IPS DF 4.7 (cell line): ENCODE measurements at regions not wholly inside any gene's neighbourhood (a gene's known extent, or its start where the extent isn't known, plus 50 kb on each side); places are given as distances from the start of the nearest gene placed in this dataset.

ENCODE experiments used
- DNase-seq: peaks from one replicate; pipeline ENCODE4 v3.0.0-alpha.2; 2013; ENCODE audit warnings: low spot score; ENCODE audit errors: extremely low read depth

DNA sequence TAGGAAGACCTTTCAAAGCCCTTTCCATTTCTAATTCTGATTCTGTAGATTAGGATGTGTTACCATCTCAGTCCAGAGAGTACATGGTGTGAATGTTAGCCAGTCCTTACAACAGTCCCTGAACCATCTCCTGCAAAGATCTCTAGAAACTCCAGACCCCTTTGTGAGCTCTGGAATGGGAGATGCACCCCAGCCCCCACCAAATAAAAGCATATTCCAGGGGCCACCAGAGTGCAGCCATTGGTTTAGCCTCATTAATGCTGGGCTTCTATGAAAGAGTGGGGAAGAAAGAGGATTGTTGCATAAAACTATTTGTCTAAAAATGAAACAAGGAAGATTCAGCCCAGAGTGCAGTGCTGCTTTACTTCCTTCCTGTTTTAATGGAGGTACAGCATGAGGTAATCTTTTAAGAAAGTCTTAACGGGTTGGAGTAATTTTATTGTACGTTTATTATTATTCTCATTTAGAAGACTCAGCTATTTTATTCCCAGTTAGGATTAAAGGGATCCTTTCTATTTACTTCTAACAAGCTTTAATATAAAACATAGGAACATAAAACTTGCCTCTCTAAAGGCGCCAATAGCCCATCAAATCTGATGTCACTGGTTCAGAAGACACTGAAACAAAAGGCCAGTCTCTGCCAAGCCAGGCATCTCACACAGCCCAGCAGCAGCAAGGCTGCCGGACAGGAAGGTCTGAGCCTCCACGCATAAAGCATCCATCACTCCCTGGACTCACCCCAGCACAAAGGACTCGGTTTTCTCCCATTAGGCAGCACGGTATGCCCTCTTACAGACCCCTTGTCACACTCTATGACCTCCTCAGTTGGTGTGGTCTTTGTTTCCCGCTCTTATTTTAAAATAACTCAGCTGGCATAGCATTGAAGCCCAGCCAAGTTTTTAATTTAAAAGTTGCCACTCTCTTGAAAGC, 203.9 kb upstream of the BLID start:
- DNase-seq, result no peak

DNA sequence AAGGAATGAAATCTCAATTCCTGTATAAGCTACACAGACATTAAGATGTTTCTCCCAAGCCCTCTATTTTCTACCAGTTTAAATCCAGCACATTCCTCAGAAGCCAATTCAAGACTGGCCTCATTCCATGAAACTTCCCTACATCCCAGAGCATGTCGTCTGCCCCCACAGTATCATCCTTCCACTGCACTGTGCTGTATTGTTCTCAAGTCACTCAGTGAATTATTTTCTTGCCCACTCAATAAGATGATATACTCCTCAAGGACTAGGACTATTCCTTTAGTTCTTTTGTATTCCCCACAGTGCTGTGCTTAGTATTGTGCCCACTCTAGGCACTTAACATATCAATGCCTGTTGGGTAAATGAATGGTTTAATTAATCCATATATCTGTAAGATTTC, 203.1 kb upstream of the BLID start:
- no peak for DNase-seq

- no peak for DNase-seq
These were observed 201.3 kb upstream of the BLID start for GRCh38 chr11:122317305-122317704.

GRCh38 chr11:122313581-122313980, 197.6 kb upstream of the BLID start:
- DNase-seq, result no peak

- no peak for DNase-seq
These were observed 195.3 kb upstream of the BLID start for GRCh38 chr11:122311216-122311755.

- no peak for DNase-seq
These were observed 194.8 kb upstream of the BLID start for GRCh38 chr11:122310766-122311165.

DNA sequence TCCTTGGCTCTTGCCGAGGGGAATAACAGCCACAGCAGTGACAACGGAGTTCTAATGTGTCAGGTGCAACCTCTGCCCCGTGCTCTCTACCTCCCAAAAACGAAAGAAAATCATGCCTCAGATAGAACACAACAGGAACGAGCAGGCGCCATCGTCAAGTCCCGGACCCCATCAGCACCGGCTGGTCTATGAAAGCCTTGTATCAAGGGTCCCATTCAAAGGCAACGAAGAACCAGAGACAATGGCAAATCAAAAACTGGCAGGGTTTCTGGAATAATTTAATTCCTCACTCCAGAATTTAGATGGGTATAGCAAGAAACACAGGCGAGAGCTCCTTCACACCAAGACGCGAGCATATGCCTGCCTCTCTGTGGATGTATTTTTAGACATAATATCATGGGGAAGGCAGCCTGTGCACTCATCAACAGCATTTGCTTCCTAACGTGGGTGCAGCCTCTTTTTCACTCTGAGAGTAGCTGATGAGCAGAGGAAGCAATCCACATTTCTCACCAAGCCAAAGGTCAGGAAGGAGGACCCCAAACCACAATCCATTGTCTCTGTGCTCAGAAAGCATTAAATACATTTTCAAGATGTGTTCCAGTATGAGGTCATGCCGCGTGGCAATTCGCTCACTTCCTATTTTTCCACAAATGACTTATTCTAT, 193.4 kb upstream of the BLID start:
- no peak for DNase-seq

DNA sequence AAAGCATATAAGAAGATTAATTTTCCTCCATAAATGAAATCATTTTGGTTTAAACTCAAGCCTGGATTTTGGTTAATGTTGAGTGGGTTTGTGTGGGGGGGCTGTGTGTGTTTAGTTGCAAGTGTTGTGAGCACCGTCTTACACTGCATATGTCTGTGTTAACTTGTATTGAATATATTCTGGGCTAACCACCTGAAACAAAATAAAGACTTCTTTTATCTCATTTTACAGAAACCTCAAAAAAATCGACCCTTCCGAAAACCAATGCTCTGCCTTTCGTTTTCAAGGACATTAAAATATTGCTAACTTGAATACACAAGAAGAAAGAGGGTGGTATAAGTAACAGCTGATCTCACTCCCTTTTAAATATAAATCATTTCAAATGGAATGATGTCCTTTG, 192.2 kb upstream of the BLID start:
- DNase-seq, result no peak

DNA sequence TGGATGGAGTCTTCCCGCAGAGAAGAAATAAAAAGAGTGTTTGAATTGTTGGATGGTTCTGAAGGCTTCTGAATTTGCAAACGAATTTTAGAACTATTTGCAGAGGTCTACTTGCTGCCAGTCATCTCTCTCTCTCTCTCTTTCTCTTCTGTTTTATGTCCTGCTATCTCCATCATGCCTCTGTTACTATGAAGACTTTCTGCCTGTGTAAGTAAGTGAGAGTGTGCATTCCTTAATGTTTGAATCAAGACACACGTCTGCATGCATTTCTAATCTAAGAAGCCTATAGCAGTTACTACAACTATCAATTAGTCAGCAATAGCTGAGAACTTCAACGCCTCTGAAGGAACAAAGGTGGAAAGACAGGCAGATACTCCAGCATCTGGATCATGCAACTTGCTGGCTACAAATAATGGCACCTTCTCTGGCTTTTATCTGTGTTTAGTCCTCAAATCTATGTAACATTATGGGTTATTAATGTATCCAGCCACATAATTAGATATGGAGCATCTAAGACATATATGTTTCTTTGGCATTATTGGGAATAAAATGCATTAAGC, 191.5 kb upstream of the BLID start:
- DNase-seq, result no peak

GRCh38 chr11:122306831-122307391, 190.9 kb upstream of the BLID start:
- peak; percentile 60 for DNase-seq

- DNase-seq, result no peak
These were observed 189.7 kb upstream of the BLID start for GRCh38 chr11:122305426-122306320.

- no peak for DNase-seq
These were observed 189.0 kb upstream of the BLID start for GRCh38 chr11:122304973-122305372.

GRCh38 chr11:122304306-122304705, 188.3 kb upstream of the BLID start:
- no peak for DNase-seq

DNA sequence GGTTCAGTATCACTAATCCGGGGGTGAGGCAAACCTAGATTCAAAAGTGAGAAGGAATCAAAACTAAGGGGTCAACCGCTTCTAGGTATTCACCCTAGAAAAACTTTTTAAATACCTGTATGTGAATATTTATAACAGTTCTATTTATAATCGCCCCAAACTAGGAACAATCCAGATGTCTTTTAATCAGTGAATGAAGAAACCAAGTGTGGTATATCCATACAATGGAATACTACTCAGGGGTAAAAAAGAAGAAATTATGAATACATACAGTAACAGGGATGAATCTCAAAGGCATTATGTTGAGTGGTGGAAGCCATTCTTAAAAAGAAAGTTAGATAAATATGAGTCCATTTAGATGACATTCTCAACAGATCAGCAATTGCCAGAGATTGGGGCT, 178.0 kb upstream of the BLID start:
- no peak for DNase-seq

GRCh38 chr11:122293296-122294023, 177.4 kb upstream of the BLID start:
- no peak for DNase-seq

DNA sequence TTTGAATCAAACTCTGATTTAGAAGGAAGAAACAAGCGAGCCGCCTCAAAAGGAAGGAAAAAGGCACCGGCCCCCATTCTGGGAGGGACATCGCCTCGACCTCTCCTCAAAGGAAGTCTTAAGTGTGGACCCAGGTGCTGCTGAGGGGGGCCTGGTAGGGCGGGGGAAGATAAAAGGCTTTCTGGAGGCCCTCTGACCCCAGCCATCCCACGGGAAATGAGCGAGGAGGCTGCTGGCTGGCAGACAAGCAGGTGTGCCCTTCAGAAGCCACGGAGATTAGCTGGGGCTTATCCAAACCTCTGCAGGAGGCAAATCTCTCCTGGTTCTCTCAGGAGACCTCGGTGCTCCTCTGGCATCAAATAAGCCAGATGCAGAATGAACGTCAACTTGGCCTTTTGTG, 171.4 kb upstream of the BLID start:
- DNase-seq, result no peak

DNA sequence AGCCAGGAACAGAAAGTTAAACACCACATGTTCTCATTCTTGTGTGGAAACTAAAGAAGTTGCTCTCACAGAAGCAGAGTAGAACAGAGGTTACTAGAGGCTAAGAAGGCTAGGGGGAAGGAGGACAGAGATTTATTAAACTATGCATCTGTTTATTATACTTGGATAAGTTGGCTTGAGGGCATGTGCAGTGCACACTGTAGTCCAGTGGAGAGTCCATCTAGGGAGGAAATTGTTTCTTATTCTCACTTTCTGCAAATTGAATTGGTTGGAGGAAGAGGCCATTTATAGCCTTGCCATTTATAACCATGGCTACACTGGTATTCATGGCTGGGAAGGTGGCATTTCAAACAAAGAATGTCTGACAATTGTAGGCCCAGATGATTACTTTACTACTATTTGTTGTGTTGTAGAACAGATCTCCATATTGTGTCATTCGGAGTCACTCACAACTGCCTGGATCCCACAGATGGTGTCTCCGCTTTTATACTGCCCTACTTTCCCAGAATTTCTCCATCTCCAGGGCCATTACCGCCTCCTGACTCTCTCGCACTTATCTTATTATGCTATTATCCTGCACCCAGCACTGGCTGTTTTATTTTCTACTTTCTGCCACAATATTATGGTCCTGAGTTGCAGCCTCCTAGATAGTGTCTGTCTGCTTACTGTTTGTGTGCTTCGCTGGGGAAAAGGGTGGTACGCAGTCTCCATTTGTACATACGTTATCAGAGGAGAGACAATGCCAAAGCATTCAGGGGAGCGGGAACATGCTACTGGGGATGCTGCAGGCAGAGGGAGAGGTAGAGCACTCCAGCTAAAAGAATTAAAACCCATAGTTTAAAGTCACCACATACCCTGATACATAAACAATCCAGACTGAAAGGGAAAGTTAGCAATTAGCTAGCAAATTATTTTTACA, 169.3 kb upstream of the BLID start:
- DNase-seq, result no peak

GRCh38 chr11:122280870-122281269, 164.9 kb upstream of the BLID start:
- no peak for DNase-seq

GRCh38 chr11:122279194-122279593, 163.2 kb upstream of the BLID start:
- no peak for DNase-seq
